Uterus (tissue), 3 donors: ENCODE measurements at regions not wholly inside any gene's neighbourhood (a gene's known extent, or its start where the extent isn't known, plus 50 kb on each side); places are given as distances from the start of the nearest gene placed in this dataset.

Experiments used
- DNase-seq, 2 donors: peaks; one replicate each; pipeline ENCODE4 v3.0.0-alpha.2; 2019 to 2020
- H3K27ac ChIP-seq, 2 donors: fragments of 200-600 bp; sonication (generic); 1 replicate in 1 of 2; 2 replicates in 1 of 2; pipeline ENCODE4 v1.5.1; 2016 to 2018
- H3K27me3 ChIP-seq, 2 donors: fragments of 200-600 bp; sonication (generic); one replicate each; pipeline ENCODE4 v1.5.1; 2018 to 2019; ENCODE audit warnings: control low read depth in 1 of 2
- H3K36me3 ChIP-seq, 2 donors: fragments of 200-600 bp; sonication (generic); one replicate each; pipeline ENCODE4 v1.5.1; 2019; ENCODE audit warnings: control low read depth in 1 of 2
- H3K4me1 ChIP-seq, 2 donors: fragments of 200-600 bp; sonication (generic); one replicate each; pipeline ENCODE4 v1.5.1; 2018 to 2019; ENCODE audit warnings: control low read depth in 1 of 2
- H3K4me3 ChIP-seq, 2 donors: fragments of 200-600 bp; sonication (generic); 1 replicate in 1 of 2; 2 replicates in 1 of 2; pipeline ENCODE4 v1.5.1; 2018 to 2019; ENCODE audit warnings: mild to moderate bottlenecking in 1 of 2
- H3K9me3 ChIP-seq, 2 donors: fragments of 200-600 bp; sonication (generic); one replicate each; pipeline ENCODE4 v1.5.1; 2019; ENCODE audit warnings: control low read depth in 1 of 2
- CTCF ChIP-seq, 4 experiments: fragments of 200-600 bp in 2 of 4; fragments of 450-650 bp in 2 of 4; sonication (generic) in 2 of 4; IDR thresholded peaks; one replicate each; pipeline ENCODE4 v1.5.1; 2016 to 2019; ENCODE audit warnings: antibody characterized with exemption in 4 of 4, mild to moderate bottlenecking in 2 of 4, moderate library complexity in 1 of 4
- POLR2A ChIP-seq, 2 donors: fragments of 450-650 bp; IDR thresholded peaks; one replicate each; pipeline ENCODE4 v1.6.1; 2016; ENCODE audit warnings: antibody characterized with exemption in 2 of 2, mild to moderate bottlenecking in 1 of 2, moderate library complexity in 1 of 2
- intact Hi-C: fragments of 100-400 bp; cut with DNase I; formaldehyde crosslinking; loops from one replicate; pipeline ENCODE4 v1.15.1; 2023; ENCODE audit warnings: low total_unique reads
- donor health status: DM: yes; HTN: yes; CAD: no.

DNA sequence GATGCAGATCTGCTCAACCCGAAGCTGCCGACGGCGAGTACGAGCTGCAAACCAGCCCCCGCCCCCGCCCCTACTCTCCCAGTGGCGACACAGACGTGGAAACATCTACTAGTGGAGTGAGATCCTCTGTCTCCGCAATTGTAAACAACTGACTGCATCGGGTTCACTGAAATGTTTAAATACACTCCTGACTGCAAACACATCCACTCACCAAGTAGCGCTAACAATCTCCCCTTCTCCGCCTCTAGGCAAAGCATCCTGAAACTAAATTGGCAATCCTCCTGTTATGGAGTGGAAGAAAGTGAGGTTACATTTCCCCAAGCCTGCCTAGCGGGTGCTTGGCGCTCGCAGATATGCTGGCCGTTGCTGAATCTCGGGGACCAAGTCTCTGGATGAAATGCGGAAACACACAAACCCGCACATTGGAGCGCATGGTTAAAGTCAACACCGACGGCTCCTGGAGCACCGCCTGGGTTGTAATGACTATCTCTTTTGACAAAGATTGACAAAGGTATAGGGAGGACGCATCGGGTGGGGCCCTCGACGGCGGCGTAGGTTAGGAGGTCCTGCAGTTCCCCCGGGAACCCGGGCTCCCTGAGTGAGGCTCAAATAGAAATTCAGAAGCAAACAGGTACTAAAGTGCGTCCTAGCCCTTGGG, 117.0 kb upstream of the TEX13C start:
- H3K4me3 ChIP-seq, result peak overlapping the region; percentile 36 to 38
- H3K27me3 ChIP-seq, result no peaks in the 10 kb centered on the region
- intact Hi-C loops, result no loop called here
- DNase-seq, result no peak
- no peaks in the 10 kb centered on the region for H3K36me3 ChIP-seq
- peak overlapping the region in 1 of 2 donors; percentile 72 for H3K27ac ChIP-seq
- TF ChIP-seq CTCF (IDR thresholded peaks at IDR 0.05) (no peak), POLR2A (IDR thresholded peaks at IDR 0.05) (no peak)
- H3K4me1 ChIP-seq, result no peaks in the 10 kb centered on the region
- H3K9me3 ChIP-seq, result no peaks in the 10 kb centered on the region

GRCh38 chrX:125203365-125203736, 116.3 kb upstream of the TEX13C start:
- Histone ChIP-seq H3K9me3 (no peaks in the 10 kb centered on the region), H3K4me1 (no peaks in the 10 kb centered on the region), H3K4me3 (peak overlapping the region; percentile 36 to 38), H3K27me3 (no peaks in the 10 kb centered on the region), H3K36me3 (no peaks in the 10 kb centered on the region), H3K27ac (peak overlapping the region; percentile 57 to 72)
- TF ChIP-seq CTCF (IDR thresholded peaks at IDR 0.05) (no peak), POLR2A (IDR thresholded peaks at IDR 0.05) (no peak)
- DNase-seq, result no peak
- intact Hi-C loops, result no loop called here

GRCh38 chrX:125203737-125204578, 115.7 kb upstream of the TEX13C start:
- Histone ChIP-seq H3K36me3 (no peaks in the 10 kb centered on the region), H3K4me1 (no peaks in the 10 kb centered on the region), H3K9me3 (no peaks in the 10 kb centered on the region), H3K4me3 (peak overlapping the region; percentile 36 to 38), H3K27ac (peak overlapping the region; percentile 57 to 72), H3K27me3 (no peaks in the 10 kb centered on the region)
- intact Hi-C loops, result no loop called here
- DNase-seq, result peak; percentile 16 to 25
- TF ChIP-seq CTCF (IDR thresholded peaks at IDR 0.05), result no peak
- no peak for TF ChIP-seq POLR2A (IDR thresholded peaks at IDR 0.05)

GRCh38 chrX:125204681-125205132, 115.0 kb upstream of the TEX13C start:
- Histone ChIP-seq H3K27me3 (no peaks in the 10 kb centered on the region), H3K4me3 (peak overlapping the region; percentile 36 to 38), H3K4me1 (no peaks in the 10 kb centered on the region), H3K36me3 (no peaks in the 10 kb centered on the region), H3K9me3 (no peaks in the 10 kb centered on the region), H3K27ac (peak overlapping the region; percentile 57 to 72)
- DNase-seq, result no peak
- TF ChIP-seq POLR2A (IDR thresholded peaks at IDR 0.05) (no peak), CTCF (IDR thresholded peaks at IDR 0.05) (no peak)
- intact Hi-C loops, result no loop called here
